HL-60 (cell line): ENCODE measurements at regions not wholly inside any gene's neighbourhood (a gene's known extent, or its start where the extent isn't known, plus 50 kb on each side); places are given as distances from the start of the nearest gene placed in this dataset.

ENCODE experiments used
- POLR2AphosphoS5 ChIP-seq: IDR thresholded peaks from 2 replicates; pipeline ENCODE4 v1.6.1; 2012; ENCODE audit warnings: low read depth
- SPI1 ChIP-seq: IDR thresholded peaks from 2 replicates; pipeline ENCODE4 v1.6.1; 2012; ENCODE audit warnings: low read depth, mild to moderate bottlenecking, borderline replicate concordance
- TF ChIP-seq, protein P1 (sequence below): IDR thresholded peaks from one replicate; pipeline ENCODE4 v1.5.1; 2011; ENCODE audit warnings: low read length, control low read depth, inconsistent platforms; ENCODE audit not compliant: insufficient read depth

DNA sequence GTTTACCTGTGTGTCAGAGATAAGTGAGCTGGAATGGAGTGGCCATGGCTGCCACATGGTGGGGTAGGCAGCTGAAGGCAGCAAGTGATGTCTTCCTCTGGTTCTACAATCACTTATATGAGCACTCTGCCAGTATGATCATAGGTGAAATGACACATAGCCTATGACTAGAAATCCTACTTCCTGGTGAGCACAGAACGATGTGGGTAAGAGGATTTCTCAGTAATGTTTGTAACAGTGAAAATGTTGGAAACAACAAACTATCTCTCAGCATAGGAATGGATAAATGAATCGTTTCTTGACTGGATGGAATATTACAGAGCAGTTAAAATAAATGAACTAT, 187.0 kb upstream of the S1PR3 start:
- no peak for TF ChIP-seq POLR2AphosphoS5
- TF ChIP-seq, protein P1, sequence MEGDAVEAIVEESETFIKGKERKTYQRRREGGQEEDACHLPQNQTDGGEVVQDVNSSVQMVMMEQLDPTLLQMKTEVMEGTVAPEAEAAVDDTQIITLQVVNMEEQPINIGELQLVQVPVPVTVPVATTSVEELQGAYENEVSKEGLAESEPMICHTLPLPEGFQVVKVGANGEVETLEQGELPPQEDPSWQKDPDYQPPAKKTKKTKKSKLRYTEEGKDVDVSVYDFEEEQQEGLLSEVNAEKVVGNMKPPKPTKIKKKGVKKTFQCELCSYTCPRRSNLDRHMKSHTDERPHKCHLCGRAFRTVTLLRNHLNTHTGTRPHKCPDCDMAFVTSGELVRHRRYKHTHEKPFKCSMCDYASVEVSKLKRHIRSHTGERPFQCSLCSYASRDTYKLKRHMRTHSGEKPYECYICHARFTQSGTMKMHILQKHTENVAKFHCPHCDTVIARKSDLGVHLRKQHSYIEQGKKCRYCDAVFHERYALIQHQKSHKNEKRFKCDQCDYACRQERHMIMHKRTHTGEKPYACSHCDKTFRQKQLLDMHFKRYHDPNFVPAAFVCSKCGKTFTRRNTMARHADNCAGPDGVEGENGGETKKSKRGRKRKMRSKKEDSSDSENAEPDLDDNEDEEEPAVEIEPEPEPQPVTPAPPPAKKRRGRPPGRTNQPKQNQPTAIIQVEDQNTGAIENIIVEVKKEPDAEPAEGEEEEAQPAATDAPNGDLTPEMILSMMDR, result no peak
- TF ChIP-seq SPI1, result no peak
